Stimulated activated CD4-positive, alpha-beta T cell treated with anti-CD3 and anti-CD28 coated beads, TNF-alpha, amount 100 ng/mL, for 24 hours (primary cell): ENCODE measurements at regions not wholly inside any gene's neighbourhood (a gene's known extent, or its start where the extent isn't known, plus 50 kb on each side); places are given as distances from the start of the nearest gene placed in this dataset.

Source experiments
- DNase-seq, 3 experiments: peaks; one replicate each; pipeline ENCODE4 v3.0.0-alpha.2; 2020; ENCODE audit warnings: low read depth in 3 of 3

DNA sequence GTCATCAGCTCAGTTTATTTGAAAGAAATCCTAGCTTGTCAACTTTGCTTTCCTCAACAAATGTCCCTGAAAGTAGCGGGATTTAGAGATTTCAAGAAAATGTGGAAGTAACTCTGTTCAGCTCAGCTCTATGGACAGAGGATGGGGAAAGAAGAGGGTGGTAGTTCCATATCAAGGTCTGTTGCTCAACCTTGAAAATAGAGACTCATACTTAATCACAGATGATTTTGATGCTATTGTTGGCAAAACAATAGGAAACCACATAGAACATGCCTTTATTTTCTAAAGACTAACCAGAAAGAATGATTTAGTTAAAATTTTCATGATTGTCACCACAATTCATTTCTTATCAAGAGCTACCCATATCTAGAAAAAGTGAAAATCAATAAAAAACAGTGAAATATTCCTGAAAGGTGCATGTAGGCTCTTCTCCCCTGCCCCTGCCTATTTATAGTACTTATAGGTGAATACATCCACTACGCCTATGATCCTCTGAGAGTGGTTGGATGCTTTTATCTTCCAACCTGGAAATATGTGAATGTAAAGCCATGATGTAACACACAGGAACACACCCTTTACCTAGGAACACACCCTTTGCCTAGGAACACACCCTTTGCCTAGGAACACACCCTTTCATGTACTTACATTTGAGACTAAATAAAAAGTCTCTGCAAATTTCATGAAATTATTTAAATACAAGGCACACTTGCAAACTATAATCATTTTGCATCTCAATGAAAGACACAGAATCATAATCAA, 65.8 kb downstream of the ETAA1 start:
- no peak for DNase-seq

- no peak for DNase-seq
Observed at GRCh38 chr2:67463810-67464209, 66.7 kb downstream of the ETAA1 start.

GRCh38 chr2:67465623-67466022, 68.5 kb downstream of the ETAA1 start:
- DNase-seq, result no peak

DNA sequence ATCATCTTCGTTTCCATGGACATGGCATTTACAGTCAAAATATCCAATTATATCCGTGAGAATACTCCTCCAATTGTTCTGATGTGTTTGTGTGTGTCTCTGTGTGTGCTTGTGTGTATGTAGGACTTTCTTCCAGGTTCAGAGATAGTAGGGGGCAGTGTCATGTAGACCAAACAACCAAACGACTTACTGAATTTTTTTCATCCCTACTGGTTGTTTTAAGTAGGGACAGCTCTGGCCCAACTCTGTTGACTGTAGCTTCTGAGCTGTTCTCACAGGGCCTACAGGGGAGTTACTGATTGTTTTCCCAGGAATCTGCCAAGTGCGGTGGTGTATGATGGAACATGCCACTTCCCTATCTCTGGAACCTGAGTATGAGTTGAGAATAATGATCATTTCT, 69.6 kb downstream of the ETAA1 start:
- DNase-seq, result no peak

DNA sequence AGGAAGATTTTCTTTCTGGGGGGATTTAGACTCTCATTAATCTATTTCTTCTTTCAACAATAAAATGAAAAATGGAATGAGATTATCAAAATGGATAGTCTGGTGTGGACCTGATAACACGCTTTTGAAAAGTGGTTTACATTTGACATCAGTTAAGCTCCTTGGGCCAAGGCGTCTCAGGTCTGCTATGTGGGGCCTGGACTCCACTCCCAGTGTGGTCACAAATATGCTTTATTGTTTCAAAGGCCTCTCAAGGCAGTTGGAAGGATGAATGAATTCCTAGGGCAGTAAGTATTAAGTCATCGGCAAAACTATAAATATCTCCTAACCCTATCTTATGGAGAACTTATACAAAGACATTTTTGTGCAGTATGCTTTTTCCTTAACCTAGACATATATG, 74.5 kb downstream of the ETAA1 start:
- DNase-seq, result no peak

DNA sequence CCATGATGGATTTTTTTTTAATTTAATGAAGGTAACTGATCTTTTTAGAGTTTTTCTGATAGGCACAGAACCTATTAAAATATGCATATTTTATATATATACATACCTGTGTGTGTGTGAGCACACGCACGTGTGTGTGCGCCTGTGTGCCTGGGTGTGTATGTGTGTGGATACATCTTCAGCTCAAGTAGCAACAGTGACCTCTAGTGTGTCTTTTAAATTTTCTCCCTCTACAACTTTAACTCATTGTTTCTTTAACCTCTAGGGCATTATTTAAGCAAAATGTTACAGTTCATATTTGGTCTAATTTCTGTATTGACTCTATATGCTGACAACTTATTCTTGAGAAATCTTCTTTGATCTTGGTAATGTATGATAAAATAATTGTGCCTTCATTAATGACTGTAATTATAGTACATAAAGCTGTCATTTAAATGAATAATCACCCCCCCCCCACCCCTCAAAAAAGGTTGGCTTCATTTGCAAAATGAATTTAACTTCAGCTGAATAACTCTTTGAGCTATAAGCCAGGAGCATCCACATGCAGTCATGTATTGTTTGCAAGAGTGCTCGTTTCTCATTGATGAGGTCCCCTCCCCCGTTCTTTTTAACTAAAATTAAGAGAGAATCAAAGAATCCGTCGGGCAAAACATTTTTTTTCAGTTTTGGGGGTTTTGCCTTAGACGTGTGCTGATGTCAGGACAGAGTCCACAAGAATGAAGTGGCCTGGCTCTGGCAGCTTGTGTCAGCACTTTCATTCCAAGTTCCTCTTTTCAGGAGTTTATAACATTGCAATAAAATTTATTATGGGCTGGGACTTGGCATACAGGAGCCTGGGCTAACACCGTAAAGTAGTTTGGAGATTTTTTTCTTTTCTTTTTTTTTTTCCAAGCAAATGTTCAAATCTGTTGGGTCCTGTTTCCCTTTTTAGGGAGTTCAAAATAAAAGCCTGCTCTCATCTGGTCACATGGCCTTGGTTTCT, 80.0 kb downstream of the ETAA1 start:
- no peak for DNase-seq

DNA sequence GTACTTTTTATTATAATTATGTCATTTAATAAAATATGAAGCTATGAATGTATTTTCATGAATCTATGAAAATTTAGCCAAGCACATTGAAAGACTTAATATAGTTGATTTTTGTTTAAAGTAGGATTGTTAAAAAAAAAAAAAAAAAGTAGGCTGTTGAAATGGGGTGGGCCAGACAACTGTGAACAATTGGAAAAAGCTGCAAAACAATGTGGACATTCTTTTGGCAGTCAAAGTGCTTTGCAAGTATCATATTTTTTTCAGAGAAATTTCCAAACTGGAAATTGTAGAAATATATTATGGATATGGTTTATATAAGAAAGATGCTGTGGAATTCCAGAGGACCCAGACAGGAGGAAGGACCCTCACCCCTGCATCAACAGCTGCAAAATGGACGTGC, 82.1 kb downstream of the ETAA1 start:
- DNase-seq, result no peak

DNA sequence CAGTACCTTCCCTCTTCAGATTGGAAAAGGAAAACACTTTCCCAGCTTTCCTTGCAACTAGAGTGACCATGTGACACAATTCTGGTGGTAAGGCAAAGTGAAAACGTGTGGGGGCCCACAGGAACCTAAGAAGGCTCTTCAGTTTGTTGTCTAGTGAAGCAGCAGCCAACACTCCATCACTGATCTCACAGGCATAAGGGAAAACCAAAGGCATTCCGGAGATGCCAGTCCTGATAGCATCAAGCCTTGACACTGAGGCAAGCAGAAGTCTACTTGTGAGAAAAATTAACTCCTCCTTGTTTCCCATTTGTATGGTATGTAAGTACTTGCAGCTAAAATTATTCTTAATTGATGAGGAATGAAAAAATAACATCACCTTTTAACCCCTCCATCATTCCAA, 88.3 kb downstream of the ETAA1 start:
- DNase-seq, result no peak

GRCh38 chr2:67486041-67486796, 89.1 kb downstream of the ETAA1 start:
- DNase-seq, result no peak

GRCh38 chr2:67487993-67488392, 90.9 kb downstream of the ETAA1 start:
- DNase-seq, result no peak

DNA sequence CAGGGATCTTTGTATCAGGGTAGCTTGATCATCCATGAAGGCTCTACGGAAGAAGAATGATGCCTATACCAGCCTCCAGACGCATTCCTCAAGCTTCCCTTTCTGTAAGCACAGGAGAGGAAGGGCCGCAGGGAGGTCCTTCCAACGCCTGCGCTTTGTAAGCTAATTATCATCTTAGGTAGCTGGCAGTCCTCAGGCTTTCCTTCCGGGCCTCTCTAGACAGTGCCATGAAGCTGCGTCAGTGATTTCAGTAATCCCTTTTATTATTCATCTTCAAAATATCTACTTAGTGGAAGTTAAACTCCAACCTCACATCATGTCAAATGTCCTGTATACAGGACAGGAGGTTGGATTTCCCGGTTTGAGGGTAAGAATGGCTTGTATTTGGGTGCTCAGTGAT, 92.3 kb downstream of the ETAA1 start:
- DNase-seq, result no peak

- DNase-seq, result no peak
Observed at GRCh38 chr2:67498931-67499330, 101.8 kb downstream of the ETAA1 start.

DNA sequence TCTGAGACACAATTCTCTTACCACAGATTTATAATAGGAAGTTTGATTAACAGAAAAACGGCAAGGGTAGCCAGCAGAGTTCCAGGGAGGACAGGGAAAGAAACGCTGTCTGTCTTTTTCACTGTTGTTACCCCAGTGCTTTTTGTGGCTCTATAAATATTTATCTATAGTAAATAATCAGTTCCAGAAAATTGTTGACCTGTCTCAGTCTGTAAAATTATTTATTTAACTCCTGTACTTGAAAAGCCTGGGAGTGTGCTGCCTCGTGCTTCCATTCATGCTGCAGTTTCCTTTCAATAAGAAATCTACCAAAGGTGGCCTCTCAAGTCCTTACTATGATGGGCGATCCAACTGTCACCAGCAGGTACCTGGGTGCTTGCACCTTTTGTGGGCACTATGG, 102.9 kb downstream of the ETAA1 start:
- no peak for DNase-seq

- DNase-seq, result no peak
Observed at GRCh38 chr2:67500541-67500940, 103.4 kb downstream of the ETAA1 start.

DNA sequence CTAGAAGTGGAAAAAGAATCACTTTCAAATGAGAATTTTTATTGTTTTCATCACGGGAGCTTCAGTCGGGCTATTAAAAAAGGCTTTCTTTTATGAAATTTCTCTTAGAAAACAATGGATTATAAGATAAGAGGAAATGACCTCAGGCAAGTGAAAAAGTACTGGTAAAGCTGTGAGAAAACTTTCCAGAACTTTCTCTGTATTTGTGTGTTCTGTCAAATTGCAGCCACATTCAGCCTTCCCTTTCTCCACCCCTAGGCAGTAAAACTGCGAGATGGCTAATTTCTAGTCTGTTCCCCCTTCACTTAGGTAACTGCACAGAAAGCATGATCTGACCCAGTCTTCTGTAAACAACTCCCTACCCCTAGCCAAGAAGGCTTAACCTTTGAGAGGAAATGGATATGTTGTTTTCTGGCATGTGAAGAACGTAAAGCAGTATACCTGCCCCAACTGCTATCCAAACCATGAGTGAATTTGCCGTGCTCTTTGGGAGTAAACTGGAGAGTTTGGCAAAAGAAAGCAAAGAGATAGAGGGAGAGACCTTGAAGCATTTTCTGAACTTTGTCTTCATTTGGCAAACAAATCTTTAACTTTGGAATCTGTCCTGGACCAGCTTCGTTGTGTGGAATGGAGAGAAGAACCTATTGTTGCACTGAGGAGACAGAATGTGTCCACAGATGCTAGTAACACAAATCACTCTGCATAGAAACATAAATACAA, 105.4 kb downstream of the ETAA1 start:
- DNase-seq, result no peak

GRCh38 chr2:67503066-67503795, 106.1 kb downstream of the ETAA1 start:
- DNase-seq, result no peak

DNA sequence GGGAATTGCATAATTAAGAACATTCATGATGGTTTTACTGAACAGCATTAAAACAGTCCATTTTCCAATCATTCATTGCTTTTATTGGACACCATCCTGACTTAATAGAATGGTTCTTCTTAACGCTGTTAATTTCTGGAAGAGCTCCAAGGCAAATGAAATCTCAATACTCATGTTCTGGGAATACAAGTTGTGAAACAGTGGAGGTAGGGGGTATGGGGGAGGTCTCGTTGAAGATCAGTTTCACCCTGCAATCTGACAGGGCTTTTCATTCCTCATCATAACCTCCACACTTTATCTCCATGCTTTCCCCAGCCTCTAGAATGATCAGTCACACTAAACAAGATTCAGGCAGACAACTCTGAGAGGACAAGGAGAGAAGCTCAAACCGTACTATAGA, 113.6 kb downstream of the ETAA1 start:
- no peak for DNase-seq

DNA sequence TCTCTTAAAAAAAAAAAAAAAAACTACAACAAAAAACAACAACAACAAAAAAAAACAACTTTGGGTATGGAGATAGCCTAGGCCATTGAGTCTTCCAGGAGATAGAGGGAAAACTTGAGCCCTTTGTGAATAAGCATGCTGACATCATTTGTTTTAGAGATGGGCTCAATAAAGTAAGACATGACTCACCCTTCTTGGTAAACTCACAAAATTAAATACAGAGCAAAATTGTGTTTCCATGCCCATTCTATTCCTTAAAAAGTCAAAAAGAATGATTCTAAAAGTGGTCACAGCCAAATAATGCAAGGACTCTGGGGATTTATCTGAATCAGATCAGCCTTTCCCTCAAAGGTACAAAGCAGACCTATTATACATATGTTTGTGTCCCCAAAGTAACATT, 117.4 kb downstream of the ETAA1 start:
- DNase-seq, result no peak

DNA sequence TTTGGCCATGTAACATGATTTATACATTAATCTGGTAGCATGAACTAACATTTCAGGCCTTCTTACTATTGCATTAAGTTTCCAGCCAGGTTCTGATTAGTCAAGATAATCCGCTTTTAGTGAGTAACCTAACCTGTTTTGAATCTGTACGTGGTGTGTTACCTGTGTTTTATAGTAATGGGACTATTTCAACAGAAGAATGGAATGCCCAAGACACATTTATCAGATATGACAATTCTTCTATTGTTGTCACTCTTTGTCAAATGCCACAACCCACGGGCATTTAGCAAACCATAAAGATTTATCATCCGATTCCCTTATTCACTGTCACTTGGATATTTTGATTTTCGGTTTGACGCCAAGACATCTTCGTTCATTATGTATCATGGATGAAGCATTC, 117.9 kb downstream of the ETAA1 start:
- no peak for DNase-seq

GRCh38 chr2:67515538-67515937, 118.4 kb downstream of the ETAA1 start:
- DNase-seq, result no peak

DNA sequence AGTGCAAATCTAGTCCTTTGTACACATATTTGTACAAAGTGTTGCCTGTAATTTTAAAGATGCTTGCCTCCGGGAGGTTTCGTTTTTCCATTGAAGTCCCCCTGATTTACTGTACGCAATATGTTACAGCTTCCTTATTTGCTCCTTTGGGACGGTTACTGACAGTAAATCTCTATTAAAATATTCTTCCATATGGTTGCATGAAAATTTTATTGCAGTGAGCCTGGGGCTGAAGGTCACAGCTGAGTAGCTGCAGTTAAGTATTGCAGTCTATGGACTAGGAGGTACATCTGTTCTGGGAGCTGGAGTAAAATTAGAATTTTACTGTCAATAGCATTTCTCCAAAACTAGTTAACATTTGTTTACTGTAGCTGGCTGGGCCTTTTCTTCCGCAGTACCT, 119.2 kb downstream of the ETAA1 start:
- DNase-seq, result no peak
